ENCODE measurements at regions not wholly inside any gene's neighbourhood (a gene's known extent, or its start where the extent isn't known, plus 50 kb on each side); places are given as distances from the start of the nearest gene placed in this dataset.

GRCh38 chr15:31208817-31209216 lies 107.3 kb upstream of the TRPM1 start:
- TF ChIP-seq CTCF (IDR thresholded peaks at IDR 0.05; ENCODE audit: control extremely low read depth in 1 of 3, insufficient read depth in 1 of 3, low read depth in 1 of 3, low read length in 3 of 3) (no peak), SP1 (IDR thresholded peaks at IDR 0.05; ENCODE audit: low read depth, low read length) (no peak), BACH1 (IDR thresholded peaks at IDR 0.05; ENCODE audit: low read length) (no peak), CHD1 (IDR thresholded peaks at IDR 0.05; ENCODE audit: low read depth, low read length) (no peak), ZNF274 (IDR thresholded peaks at IDR 0.05; ENCODE audit: borderline replicate concordance, extremely low read depth, low read length) (no peak), RAD21 (IDR thresholded peaks at IDR 0.05 in 1 of 2, conservative IDR thresholded peaks at IDR 0.05 in 1 of 2; ENCODE audit: low read depth in 2 of 2, low read length in 2 of 2) (no peak)
